ENCODE measurements at regions not wholly inside any gene's neighbourhood (a gene's known extent, or its start where the extent isn't known, plus 50 kb on each side); places are given as distances from the start of the nearest gene placed in this dataset.

- Histone ChIP-seq H3K27me3 (no peaks in the 10 kb centered on the region), H3K27ac (no peak overlapping the region), H3K9me3 (no peaks in the 10 kb centered on the region), H3K36me3 (replicated peaks in 1 of 2; ENCODE audit: insufficient read depth in 1 of 2, low read depth in 2 of 2) (no peaks in the 10 kb centered on the region), H3K4me3 (no peak overlapping the region), H3K4me1 (no peaks in the 10 kb centered on the region)
- ATAC-seq (no peak), DNase-seq (no peak)
- WGBS, 2 donors = 80 to 87% methylated on average over 7 of the region's 7 CpGs
- intact Hi-C loops (cut with DNase I) = no loop called here
- TF ChIP-seq CTCF (IDR thresholded peaks at IDR 0.05) (no peak), POLR2A (IDR thresholded peaks at IDR 0.05) (no peak)
Observed at GRCh38 chr20:48528346-48528745, 299.5 kb downstream of the PREX1 start.

- Histone ChIP-seq H3K27me3 (no peaks in the 10 kb centered on the region), H3K9me3 (no peaks in the 10 kb centered on the region), H3K27ac (no peak overlapping the region), H3K36me3 (replicated peaks in 1 of 2; ENCODE audit: insufficient read depth in 1 of 2, low read depth in 2 of 2) (no peaks in the 10 kb centered on the region), H3K4me1 (no peaks in the 10 kb centered on the region), H3K4me3 (no peak overlapping the region)
- no peak for DNase-seq
- intact Hi-C loops (cut with DNase I) = no loop called here
- no peak for TF ChIP-seq POLR2A (IDR thresholded peaks at IDR 0.05)
- TF ChIP-seq CTCF (IDR thresholded peaks at IDR 0.05) = no peak
- 20 to 59% methylated on average over 1 to 11 of the region's 11 CpGs for WGBS, 2 donors
- ATAC-seq = no peak
Observed at GRCh38 chr20:48527771-48528170, 300.0 kb downstream of the PREX1 start.

- H3K36me3 ChIP-seq (replicated peaks in 1 of 2; ENCODE audit: insufficient read depth in 1 of 2, low read depth in 2 of 2) = no peaks in the 10 kb centered on the region
- intact Hi-C loops (cut with DNase I) = no loop called here
- TF ChIP-seq POLR2A (IDR thresholded peaks at IDR 0.05) (no peak), CTCF (IDR thresholded peaks at IDR 0.05) (no peak)
- no peaks in the 10 kb centered on the region for H3K9me3 ChIP-seq
- no peaks in the 10 kb centered on the region for H3K27me3 ChIP-seq
- 55 to 57% methylated on average over 6 to 9 of the region's 9 CpGs for WGBS, 2 donors
- ATAC-seq = no peak
- no peak for DNase-seq
- H3K27ac ChIP-seq = no peak overlapping the region
- no peaks in the 10 kb centered on the region for H3K4me1 ChIP-seq
- H3K4me3 ChIP-seq = no peak overlapping the region
Observed at GRCh38 chr20:48526936-48527335, 300.9 kb downstream of the PREX1 start.

GRCh38 chr20:48525400-48525799 lies 302.4 kb downstream of the PREX1 start:
- no peaks in the 10 kb centered on the region for H3K9me3 ChIP-seq
- no peak overlapping the region for H3K27ac ChIP-seq
- ATAC-seq = no peak
- no peak overlapping the region for H3K4me3 ChIP-seq
- no peaks in the 10 kb centered on the region for H3K36me3 ChIP-seq (replicated peaks in 1 of 2; ENCODE audit: insufficient read depth in 1 of 2, low read depth in 2 of 2)
- no peaks in the 10 kb centered on the region for H3K27me3 ChIP-seq
- no peaks in the 10 kb centered on the region for H3K4me1 ChIP-seq
- no peak for TF ChIP-seq POLR2A (IDR thresholded peaks at IDR 0.05)
- TF ChIP-seq CTCF (IDR thresholded peaks at IDR 0.05) = no peak
- intact Hi-C loops (cut with DNase I) = no loop called here
- DNase-seq = no peak
- WGBS, 2 donors = 61 to 71% methylated on average over 2 of the region's 2 CpGs

GRCh38 chr20:48524582-48524981 lies 303.2 kb downstream of the PREX1 start:
- no peaks in the 10 kb centered on the region for H3K9me3 ChIP-seq
- 47 to 78% methylated on average over 2 to 5 of the region's 5 CpGs for WGBS, 2 donors
- H3K4me3 ChIP-seq = no peak overlapping the region
- no peaks in the 10 kb centered on the region for H3K27me3 ChIP-seq
- H3K4me1 ChIP-seq = no peaks in the 10 kb centered on the region
- H3K36me3 ChIP-seq (replicated peaks in 1 of 2; ENCODE audit: insufficient read depth in 1 of 2, low read depth in 2 of 2) = no peaks in the 10 kb centered on the region
- no peak for ATAC-seq
- TF ChIP-seq CTCF (IDR thresholded peaks at IDR 0.05) (no peak), POLR2A (IDR thresholded peaks at IDR 0.05) (no peak)
- DNase-seq = no peak
- intact Hi-C loops (cut with DNase I) = no loop called here
- no peak overlapping the region for H3K27ac ChIP-seq

All from body of pancreas (tissue), 4 donors.